IPS-NIHi11 (cell line): ENCODE measurements at regions not wholly inside any gene's neighbourhood (a gene's known extent, or its start where the extent isn't known, plus 50 kb on each side); places are given as distances from the start of the nearest gene placed in this dataset.

ENCODE experiments used
- DNase-seq: peaks from one replicate; pipeline ENCODE4 v3.0.0; 2012; ENCODE audit warnings: mixed read lengths, low spot score

DNA sequence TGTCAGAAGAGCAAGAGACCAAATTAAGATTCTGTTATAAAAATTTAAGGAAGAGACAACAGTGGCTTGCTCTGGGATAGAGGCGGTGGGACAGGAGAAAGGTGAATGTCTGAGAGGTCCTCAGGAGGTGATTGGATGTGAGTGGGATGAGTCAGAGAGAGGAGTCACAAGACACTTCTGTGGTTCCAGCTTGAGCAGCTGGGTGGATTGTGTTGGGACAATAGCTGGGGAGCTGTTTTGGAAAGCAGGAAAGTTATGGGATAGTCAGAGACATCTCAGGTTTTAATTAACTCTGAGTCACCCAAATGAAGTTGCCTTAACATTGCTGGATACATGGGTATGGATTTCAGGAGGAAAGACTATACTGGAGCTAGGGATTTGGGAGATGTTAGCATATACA, 218.0 kb upstream of the TRIB2 start:
- DNase-seq, result no peak

DNA sequence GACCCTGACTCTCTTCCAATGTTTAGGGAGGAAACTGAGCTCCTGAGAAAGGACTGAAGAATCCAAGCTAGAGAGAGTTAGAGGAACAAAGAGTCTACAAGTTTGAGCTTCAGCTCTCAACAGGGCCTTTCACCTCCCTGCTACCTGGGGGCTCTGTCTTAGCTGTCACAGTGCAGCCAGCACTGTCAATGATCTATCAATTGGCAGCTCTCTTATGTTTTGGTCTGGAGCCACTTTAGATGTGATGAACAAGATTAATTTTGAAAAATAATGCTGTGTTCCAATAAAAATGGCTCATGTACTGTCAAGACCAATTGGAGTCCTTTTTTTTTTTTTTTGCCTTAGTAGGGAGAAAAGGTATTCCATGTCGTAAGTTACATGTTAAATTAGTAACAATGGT, 215.8 kb upstream of the TRIB2 start:
- no peak for DNase-seq

DNA sequence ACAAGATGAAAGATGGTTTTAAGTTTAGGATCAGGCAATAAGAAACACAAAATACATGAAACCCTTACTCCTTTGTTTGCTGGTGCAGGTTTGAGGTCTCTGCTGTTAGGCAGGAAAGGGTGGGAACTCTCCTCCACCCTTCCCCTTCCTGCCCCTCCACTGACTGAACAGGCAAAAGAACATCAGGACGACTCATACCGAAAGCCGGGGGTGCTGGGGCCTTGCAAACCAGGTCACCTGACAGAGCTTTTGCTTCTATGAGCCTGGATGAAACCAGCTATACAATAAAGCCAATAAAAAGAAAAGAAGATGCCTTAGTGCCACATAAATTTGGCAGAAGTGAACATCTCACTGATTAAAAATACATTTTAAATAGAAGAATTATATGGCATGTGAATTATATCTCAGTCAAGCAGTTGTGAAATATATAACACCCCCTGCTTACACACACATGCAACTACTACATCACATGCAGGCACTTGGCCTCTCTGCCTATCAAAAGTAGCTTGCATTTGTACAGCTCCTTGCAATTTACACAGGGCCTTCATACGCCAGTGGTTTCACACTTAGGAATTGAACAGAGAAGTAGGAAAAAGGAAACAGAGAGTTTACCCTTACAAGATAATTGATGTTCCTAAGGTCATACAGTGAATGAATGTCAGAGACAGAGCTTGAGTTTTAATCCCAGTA, 215.1 kb upstream of the TRIB2 start:
- DNase-seq, result no peak

DNA sequence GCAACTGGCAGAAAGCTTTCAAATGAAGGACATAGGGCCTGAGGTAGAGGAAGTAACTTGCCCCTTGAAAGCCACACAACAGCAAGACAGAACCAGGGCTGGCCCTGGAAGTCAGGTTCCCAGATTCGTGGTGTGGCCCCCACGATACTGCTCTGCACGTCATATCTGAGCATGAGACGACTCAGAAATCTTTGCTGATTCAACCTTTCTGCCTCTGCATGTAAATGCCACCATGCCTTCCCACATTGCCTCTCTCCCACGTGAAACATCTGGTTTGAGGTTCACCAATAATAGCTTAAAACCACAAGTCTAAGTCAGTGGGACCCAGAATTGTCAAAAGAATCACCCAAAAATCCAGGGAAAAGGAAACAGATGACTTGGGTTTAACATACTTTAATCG, 214.0 kb upstream of the TRIB2 start:
- no peak for DNase-seq

DNA sequence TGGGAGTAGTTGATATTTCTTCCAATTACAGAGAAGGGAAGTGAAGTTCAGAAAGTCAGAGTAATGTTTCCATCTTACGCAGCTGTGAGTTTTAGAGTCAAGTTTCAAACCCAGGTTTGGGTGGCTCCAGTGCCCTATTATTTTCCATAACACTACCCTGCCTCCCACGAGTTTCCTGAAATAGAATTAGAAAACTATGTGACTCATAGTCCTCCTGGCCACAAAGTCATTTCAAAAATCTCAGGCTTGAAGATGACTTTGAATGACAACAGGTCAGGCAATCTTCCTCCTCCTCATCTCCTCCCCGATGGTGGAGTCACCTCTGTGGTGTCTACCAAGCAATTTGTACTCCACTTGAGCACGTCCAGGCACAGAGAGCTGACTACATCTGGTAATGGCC, 212.3 kb upstream of the TRIB2 start:
- DNase-seq, result no peak

DNA sequence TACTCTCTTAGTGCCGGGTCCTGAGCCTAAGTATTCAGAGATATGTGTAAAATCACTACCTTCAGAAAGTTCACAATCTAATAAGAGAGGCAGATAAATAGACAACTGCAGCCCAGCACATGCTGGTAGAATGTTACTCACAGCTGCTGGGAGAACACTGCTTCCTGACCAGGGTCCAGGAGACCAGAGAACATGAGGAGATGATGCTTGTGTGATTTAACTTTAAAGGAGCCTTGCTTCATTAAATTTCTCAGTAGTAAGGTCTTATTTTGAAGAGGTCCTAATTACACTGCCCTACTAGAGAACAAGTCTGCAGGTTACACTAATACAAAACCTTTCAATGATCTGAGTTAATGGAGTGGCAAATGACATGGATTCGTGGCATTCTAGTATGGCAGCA, 209.9 kb upstream of the TRIB2 start:
- DNase-seq, result no peak

DNA sequence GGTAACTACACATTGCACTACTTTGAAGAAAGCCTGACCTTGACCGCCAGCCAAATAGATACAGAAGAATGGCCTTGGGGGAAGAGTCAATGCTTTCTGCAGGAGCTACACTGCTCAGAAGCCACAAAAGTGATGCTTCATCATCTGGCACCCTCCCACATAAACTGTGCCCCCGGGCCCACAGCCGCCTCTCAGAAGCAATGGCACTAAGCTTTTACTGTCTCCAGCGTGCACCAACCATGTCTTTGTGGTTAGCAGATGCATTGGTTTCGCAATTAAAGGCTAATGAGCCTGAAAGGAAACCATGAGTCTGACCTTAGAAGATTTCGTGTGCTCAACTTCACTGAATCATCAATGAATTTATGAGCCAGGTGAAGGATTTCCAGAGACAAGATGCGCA, 209.4 kb upstream of the TRIB2 start:
- no peak for DNase-seq

DNA sequence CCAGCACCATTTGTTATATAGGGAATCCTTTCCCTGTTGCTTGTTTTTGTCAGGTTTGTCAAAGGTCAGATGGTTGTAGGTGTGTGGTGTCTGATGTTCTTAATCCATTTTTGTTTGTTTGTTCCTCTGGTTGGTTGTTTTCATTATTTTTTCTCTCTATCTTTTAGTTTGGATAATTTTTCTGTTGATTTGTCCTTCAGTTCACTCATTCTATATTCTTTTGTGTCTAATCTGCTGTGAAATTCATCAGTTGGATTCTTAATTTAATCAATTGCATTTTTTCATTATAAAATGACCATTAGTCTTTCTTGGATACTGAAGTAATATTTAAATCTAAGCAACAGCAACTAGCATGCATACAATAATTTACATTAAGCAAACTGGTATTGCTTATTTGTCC, 206.7 kb upstream of the TRIB2 start:
- no peak for DNase-seq

DNA sequence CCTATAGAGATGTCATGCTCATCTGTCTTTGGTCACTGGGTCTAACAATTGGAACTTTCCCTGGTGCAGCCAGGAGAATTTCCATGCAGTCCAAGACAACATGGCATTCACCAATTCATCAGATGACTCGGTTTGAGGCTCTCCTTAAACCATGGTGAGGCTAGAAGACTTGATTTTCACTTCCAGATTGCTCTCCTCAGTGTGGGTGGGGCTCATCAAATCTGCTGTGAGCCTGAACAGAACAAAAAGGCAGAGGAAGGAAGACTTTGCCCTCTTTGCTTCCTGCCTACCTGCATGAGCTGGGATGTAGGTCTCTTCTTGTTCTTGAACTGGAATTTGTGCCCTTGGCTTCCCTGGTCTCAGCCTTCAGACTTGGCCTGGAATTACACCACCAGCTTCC, 203.4 kb upstream of the TRIB2 start:
- DNase-seq, result no peak

DNA sequence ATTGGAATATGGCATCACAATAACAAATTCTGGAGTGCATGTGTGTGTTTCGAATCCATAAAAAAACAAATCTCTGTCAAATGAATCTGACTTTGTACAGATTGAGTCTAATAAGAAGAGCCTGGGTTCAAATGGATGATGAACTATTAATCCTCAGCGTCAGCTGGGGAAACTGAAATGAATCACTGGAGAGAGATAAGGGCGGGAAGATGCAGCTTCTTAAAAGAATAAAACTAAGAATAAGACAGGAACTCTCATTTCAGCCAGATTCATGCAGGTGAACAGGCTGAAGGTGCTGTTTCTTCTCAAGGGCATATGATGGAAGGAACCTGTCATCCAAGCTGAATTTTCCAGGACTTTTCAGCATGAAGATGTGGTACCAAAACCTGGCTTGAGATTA, 202.6 kb upstream of the TRIB2 start:
- DNase-seq, result no peak

DNA sequence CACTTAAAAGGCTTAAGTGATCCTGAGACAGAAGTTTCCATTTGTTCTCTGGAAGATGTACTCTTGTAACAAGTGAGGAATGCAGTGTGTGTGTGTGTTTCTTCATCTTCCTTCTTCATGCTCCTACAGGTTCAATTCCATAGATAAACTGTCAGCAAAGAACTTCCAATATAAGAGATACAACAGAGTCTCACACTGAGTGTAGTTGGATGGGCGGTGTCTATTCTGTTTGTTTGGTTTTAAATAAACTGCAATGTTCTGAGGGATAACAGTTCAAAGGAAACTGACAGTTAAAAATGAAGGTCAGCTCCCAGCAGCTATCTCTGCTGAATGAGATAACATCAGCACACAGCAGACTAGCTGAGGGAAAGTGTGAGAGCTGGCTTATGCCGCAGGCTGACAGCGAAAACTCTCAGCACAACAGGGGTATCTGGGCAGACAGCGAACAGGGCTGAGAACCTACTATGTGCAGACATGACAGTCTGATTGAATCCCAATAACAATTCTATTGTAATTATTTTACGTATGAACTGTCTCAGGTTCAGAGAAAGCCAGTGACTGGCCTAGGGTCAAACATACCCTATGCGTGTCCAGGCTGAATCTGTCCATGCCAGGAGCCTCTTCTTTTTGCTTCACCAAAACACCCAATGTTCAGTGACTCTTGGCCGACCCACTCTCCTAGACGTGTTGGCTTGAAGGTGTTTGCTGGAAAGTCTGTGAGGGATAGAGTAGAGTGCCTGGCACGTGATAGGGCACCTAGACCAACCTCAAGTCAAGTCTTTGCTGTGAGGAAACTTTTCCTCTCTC, 201.9 kb upstream of the TRIB2 start:
- DNase-seq, result no peak

DNA sequence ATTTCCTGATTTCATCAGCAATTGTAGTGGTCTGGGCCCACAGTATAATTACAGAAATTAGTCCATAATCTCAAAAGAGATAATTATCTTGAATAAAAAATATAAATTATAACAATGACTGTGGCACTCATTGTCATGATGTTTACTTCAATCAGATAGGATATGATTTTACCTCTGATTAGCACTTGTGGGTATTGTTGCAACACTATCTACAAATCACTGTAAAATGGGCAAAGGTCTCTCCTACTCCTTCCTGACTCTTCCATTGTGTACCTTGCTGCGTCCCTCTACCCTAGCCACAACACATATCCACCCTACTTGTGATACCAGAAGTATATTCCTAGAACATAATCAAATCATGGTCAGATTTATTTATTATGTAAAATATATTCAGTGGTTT, 200.9 kb upstream of the TRIB2 start:
- DNase-seq, result no peak

DNA sequence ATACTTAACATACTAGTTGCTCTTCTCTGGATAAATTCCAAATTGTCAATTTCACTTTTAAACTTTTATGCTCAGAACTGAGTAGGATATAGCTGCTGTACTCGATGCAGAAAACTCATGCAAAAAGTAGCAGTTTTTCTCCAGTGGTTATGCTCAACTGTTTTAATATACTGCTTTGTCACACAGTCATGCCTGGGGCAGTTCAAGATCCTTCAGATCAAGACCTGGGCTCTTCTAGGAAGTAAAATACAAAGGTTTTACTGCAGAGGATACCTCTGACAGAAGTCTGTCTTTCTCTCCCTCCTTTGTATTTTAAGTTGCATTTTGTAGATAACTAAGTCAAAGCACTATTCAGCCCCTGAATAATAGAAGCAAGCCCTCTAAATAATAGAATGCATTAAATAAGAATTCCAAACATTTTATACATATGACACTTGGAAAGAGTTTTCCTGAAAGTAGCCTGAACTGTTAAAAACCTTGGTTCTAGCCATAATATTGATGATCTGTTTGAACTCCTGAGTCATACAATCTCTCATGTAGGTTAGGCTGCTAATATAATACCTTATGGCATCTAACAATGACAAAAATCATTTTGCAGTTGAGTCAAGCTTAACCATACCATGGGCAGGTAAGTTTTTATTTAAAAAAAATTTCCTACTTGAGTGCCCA, 183.3 kb upstream of the TRIB2 start:
- no peak for DNase-seq

DNA sequence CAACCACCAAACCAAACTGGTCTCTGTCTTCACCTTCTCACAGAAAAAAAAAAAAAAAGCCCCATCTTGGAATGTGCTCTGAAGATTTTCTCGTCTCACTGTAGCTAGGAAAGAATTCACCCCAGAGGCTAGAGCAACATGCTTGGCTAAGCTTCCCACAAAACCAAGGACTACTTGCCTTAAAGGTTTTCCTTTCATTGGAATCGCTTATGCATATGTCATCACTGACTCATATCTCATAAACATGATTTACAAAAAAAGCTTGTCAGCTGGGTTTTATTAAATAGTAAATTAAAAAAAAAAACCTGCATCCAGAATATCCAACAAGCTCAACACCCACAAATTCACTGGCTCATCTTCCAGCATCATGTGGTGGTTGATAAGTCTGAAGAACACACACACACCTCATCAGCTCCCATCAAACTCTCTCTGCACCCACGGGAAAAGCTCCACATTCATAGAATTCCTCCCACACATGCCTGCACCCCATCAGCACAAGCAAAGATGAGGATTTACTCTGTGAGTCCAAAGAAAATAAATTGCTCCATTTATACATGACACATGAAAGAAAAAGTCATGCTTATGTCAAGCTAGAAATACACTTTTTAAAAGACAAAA, 182.0 kb upstream of the TRIB2 start:
- no peak for DNase-seq

DNA sequence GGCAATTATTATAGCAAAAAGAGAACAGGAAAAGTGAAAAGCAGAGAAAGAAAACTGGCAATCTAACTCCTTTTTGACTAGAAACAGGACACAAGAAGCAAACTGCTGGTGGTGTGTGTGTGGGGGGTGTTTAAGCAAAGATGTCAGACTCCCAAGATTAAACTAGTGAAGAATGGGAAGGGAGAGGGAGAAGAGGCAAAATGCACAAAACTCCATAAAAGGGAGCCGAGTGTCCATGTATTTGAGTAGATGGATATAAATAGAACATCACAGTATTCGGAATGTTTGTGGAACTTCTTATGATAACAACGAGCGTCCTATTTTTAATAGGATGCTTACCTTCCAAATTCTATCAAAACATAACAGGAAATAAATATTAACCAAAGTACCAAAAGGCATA, 179.8 kb upstream of the TRIB2 start:
- no peak for DNase-seq

DNA sequence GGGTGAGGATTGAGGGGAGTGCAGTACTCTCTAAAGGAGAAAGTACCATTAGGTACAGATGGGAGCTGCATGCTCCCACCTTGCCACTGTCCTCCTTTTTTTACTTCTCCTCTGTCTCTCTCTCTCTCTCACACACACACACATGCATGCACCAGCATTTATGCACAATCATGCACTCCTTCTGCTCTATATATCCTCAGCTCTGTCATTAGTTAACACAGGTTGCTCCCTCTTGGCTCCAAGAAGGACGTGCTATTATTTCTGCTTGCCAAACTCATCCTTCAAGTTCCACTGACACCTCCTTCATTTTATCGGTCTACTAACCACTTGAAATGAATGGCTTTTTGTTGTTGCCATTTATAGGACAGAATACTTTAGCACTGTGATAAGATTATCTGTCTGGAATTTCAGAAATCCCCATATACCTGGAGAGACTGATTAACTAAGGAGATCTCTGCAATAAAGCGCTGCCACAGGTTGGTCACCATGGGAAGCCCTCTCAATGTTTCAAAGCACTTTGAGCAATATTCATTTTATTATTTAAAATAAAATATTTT, 178.5 kb upstream of the TRIB2 start:
- no peak for DNase-seq

DNA sequence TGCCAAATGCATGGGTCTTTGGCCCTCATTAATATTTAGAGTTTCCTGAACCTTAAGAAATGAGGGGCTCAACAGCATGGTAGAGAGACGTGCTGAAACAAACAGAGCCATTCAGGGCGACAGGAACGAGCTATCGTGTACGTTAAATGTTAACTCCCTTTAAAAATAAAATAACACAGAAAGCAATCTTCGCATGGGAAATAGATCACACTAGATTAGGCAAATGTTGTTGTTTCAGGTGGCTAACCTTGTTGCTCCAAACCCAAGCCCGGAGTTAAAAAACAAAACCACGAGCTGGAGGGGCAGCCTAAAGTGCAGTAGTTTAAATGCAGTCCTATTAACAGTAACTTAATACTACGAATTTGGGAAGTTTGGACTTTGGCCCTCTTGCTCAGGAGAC, 177.4 kb upstream of the TRIB2 start:
- DNase-seq, result no peak

DNA sequence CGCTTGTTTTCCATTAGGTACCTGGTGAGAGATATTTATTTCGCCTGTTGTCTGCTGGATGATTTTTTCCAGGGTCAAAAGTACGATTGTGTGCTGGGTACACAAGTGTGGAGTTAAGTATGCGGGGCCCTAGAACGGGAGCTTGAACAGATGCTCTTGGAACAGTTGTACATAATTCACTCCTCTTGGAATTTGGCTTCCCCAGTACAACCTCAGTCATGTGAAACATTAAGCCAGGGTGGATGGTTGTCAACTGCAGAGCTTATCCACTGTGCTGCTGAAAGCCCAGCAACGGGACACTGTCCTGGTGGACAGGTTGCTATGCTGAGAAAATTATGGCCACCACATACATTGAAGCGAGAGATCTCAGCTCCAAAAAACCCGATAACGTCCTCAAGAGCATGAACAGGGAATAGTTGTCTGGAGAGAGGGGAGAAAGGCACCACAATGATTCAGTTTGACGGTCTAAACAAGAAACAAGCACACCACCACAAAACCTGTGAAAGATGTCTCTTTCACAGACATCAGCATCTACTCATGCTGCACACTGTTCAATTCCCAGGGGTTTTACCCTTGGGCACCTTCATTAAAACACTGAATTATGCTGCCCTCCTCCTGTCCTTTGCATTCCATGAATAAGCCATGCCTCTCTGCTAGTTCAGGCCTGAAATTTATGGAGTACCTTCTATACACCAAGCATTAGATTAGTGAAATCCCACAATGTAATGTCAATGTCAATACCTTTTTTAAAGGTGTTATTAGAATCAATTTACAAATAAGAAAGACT, 176.8 kb upstream of the TRIB2 start:
- DNase-seq, result no peak

DNA sequence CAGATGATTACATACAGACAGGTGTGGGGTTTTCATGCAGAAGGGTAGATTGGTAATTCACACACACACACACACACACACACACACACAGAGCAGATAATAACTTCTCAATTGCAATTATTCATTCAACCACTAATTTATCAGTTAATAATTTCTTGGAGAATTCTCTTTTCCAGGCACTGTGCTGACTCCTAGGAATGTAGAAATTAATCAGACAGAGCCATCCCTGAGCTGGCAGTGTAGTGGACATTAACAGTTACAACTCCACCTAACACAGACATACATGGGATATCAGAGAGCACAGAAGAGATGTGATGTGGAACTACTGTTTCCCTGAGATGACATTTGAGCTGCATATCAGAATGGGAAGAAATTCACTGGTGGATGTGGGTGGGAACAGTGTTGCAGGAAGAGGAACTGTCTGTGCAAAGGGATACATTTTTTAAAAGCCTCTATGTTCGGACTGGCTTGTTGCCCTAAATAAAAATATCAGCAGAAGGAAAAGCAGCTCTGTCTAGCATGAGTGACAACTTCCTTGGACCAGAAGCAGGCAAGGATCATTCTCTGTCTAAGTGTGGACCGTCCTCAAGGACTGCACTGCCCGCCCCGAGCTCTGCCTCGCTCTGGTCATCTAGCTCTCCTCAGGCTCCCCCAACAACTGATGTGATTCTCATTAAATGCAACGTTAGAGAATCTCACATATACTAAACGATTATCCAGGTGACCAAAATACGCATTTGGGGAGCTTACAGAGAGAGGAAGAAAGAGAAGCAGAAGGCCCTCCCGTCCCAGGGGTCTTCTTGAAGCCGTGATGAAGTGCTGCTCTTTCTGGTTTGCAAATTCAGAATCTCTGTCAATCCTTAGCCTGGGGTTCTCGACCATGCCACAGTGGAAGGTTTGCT, 173.4 kb upstream of the TRIB2 start:
- DNase-seq, result no peak

DNA sequence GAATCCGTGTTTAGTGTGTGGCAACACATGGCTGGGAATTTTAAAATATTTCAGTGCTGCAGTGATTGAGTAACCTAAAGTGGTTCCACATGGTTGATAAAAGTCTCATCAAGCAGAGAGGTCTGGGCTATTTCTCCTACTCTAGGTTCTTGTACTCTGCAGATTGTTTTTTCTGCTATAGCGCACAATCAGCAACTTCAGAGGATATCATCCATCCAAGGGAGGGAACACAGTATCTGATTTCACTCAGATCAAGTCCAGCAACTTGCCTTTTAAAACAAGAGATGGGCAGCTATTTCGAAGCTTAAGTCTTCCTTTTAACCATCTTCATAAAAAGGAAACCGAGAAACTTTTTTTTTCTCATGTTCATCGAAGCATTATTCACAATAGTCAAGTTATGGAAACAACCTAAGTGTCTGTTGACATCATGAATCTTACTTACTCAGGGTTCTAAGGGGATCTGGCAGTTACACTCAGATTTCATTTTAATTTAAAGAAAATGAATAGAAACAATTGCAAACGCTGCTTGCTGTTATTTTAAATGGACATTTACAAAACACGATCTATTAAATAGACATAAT, 172.7 kb upstream of the TRIB2 start:
- DNase-seq, result no peak
